Activated CD4-positive, alpha-beta T cell treated with anti-CD3 and anti-CD28 coated beads, Interleukin-2, amount 50 U/mL, for 4 hours (primary cell): ENCODE measurements at regions not wholly inside any gene's neighbourhood (a gene's known extent, or its start where the extent isn't known, plus 50 kb on each side); places are given as distances from the start of the nearest gene placed in this dataset.
"Not testable (repeated sequence)": the region's sequence is repeated elsewhere in the genome, so short reads cannot be mapped to it uniquely, and the experiment has no call there.

Source experiments
- DNase-seq, 2 experiments: peaks; one replicate each; pipeline ENCODE4 v3.0.0-alpha.2; 2020

DNA sequence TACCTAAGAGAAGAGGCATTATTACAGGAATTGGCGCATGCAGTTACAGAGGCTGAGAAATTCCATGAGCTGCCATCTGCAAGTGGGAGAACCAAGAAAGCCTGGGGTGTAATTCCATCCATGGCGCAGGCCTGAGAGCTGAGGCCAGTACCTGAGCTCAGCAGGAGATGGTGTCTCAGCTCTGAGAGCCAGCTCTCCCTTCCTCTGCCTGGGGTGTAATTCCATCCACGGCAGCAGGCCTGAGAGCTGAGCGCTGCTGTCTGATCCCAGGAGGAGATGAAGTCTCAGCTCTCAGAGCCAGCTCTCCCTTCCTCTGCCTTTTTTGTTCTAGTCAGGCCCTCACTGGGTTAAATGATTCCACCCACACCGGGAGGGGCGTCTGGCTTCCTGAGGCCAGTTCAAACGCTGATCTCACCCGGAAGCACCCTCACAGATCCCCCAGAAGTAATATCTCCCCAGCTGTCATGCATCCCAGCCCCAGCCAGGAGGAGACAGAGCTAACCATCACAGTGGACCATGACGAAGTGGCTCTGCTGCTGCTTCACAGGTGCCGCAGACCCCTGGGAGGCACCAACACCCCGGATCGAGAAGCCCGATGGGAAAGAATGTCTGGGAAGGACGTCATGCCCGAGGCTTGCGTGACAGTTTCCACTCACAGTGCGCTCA is 4454.9 kb upstream of the TPTE start:
- DNase-seq, result not testable (repeated sequence)

GRCh38 chr21:6068098-6068831 is 4453.1 kb upstream of the TPTE start:
- DNase-seq, result not testable (repeated sequence)

DNA sequence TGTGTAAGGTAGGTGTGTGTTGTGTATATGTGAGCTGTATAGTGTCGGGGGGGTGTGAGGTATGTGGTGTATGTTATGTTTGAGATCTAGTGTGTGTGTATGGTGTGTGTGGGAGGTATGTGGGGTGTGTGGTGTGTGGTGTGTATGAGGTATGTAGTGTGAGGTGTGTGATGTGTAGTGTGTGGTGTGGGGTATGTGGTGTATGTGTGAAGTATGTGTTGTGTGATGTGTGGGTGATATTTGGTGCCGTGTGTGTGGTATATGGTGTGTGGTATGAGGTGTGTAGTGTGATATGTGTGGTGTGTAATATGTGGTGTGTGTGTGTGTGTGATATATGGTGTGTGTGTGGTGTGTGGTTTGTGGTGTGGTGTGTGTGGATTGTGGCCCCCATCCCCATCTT is 4451.2 kb upstream of the TPTE start:
- DNase-seq, result not testable (repeated sequence)

- DNase-seq, result not testable (repeated sequence)
Observed at GRCh38 chr21:6072691-6073090, 4448.7 kb upstream of the TPTE start.

GRCh38 chr21:6073993-6074705 is 4447.2 kb upstream of the TPTE start:
- DNase-seq, result not testable (repeated sequence)

DNA sequence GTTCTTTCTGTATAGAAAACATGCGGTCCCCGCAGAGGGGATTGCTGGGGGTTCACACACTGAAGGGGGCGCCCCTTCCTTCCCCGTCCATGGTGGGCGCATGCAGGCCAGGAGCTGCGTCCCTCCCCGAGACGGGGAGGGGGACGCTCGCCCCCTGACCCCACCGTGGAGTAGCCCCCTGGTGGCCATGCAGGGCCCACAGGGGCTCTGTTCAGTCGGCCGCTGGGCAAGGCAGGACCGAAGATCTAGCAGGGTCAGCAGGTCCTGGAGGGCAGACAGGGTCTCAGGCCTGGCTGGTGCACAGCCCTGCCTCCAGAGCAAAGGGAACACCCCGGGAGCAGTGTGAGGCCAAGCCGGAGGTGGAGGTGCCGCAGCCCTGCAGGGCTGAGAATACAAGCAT is 4446.4 kb upstream of the TPTE start:
- DNase-seq, result not testable (repeated sequence)

DNA sequence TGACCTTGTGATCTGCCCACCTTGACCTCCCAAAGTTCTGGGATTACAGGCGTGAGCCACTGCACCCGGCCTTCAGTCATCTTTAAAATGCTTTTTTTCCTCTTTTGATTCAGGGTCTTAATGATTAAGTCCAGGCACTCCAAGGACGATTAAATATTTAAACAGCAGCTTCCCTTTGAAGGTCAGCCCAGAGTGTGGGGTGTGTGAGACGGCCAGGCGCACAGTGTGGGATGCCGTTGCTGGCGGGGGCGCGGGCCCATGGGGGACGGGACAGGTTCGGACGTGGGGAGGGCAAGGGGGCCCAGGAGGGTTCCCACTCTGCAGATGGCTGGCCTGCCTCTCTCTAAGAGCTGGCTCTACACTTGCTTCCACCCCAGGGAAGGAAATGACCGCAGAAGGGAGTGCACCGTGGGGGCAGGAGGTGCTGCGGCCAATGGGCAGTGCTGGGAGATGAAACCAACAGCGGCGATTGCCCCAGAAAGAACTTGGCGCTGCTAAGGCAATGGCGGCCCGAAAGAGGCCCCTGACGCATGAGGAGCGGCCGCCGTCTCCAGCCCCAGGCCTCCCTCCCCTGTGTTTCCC is 4445.7 kb upstream of the TPTE start:
- DNase-seq, result not testable (repeated sequence)

DNA sequence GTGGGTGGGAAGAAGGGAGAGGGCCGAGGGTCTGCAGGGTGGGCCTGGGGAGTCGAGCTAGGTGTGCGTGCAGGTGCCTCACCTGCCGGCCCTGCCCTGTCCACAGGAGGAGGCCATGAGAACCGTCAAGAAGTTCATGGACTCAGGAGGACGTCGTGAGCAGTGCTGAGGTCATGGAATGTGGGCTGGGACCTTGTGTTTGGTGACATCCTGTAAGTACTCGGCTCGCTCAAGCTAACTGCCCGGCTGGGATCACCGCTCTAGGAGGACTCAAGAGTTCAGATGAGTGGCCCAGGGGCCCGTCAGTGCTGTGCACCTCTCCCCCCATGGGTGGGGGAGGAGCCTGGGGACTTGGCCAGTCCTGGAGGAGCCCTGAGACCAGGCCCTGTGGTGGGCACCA is 4444.0 kb upstream of the TPTE start:
- not testable (repeated sequence) for DNase-seq

GRCh38 chr21:6078902-6079301 is 4442.5 kb upstream of the TPTE start:
- not testable (repeated sequence) for DNase-seq

DNA sequence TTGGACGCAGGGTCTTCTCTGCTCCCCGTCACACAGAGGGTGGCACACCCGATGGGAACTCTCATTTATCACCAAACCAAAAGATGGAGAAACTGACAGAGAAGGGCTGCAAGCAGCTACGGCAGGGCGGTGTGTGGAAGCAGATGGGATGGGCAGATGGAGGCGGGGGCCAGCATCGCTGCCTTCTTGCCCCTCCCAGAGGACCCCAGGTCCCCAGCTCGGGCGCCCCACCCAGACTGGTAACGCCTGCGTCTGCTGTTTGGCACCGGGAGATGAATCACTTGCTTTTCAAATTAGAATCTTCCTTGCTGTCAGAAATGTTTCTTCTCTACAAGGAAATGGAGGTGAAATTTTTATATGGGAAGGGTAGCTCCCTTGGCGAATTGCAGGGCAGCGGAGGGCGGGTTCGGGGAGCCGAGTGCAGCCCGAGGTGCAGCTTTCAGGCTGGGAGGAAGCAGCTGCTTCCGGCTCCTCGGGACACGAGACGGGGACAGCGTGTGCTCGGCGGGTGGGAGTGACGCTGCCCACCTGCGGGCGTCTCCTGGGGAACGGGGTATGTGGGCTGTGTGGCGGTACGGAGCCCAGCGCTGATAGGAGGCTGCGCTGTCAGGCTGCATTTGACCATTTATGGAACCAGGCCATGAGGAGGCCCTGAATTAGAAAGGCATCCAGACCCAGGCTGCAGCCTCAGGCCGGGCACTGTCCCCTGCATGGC is 4440.3 kb upstream of the TPTE start:
- not testable (repeated sequence) for DNase-seq

- not testable (repeated sequence) for DNase-seq
Observed at GRCh38 chr21:6082166-6082565, 4439.2 kb upstream of the TPTE start.

- not testable (repeated sequence) for DNase-seq
Observed at GRCh38 chr21:6083574-6084120, 4437.7 kb upstream of the TPTE start.

- DNase-seq, result not testable (repeated sequence)
Observed at GRCh38 chr21:6086038-6086437, 4435.3 kb upstream of the TPTE start.

GRCh38 chr21:6087579-6088178 is 4433.7 kb upstream of the TPTE start:
- not testable (repeated sequence) for DNase-seq

DNA sequence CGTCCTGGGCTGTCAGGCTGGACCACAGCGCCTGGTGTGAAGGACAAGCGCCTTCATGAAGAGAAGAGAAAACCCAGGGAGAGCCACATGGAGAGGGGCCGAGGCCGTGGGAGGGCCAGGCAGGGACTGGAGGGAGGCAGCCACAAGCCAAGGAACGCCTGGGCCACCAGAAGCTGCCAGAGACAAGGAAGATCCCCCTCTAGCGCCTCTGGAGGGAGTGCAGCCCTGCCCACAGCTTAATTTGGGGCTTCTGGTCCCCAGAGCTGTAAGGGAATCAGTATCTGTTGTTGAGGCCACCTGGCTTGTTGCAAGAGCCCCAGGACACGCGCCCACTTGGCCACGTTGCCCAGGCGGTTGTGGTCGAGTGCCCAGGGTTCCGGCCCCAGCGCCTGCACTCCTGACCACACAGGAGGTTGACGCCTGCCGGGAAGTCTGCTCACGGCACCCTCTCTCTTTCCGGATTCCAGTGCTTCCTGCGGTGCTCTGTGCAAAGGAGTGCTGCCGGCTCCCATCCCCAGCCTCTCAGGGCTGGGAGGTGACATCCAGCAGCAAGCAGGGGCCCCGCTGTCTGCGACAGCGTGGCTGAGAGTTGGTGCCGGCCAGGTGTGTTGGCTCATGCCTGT is 4431.0 kb upstream of the TPTE start:
- not testable (repeated sequence) for DNase-seq

- not testable (repeated sequence) for DNase-seq
Observed at GRCh38 chr21:6091335-6092027, 4429.9 kb upstream of the TPTE start.

DNA sequence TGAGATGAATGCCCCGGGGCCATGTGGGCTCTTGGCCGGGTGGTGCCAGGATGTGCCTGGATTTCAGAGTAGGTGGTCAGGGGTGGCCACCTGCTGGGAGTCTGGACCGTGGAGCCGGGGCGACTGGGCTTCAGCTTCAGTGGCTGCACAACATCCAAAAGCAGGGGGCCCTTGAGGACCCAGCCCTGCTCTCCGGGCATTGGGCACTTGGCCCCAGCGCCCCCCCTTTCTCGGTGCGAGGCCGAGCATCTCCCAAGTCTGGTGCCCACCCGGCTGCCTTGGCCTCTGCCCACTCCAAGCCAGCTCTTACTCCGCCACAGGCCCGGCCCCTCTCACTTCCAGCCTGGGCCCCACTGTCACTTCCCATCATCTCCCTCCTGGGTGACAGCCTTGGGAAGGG is 4429.0 kb upstream of the TPTE start:
- not testable (repeated sequence) for DNase-seq

DNA sequence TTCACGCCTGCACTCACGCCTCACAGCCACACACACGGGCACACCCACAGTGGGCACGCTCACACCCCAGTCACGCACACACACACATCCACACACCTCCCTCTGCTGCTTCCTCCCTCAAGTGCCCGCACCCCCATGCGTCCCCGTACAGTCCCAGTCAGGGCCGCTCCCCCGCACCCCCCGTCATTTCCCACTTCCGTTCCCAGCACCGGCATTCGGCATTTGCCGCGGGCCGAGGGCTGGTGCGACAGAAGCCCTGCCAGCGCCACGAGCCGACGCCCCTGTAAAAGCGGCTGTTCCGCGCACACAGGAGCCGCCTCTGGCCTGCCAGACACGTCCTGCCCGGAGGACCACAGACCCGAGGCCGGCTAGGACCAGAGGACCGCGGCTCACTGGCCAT is 4428.0 kb upstream of the TPTE start:
- not testable (repeated sequence) for DNase-seq

GRCh38 chr21:6093870-6094269 is 4427.5 kb upstream of the TPTE start:
- not testable (repeated sequence) for DNase-seq

DNA sequence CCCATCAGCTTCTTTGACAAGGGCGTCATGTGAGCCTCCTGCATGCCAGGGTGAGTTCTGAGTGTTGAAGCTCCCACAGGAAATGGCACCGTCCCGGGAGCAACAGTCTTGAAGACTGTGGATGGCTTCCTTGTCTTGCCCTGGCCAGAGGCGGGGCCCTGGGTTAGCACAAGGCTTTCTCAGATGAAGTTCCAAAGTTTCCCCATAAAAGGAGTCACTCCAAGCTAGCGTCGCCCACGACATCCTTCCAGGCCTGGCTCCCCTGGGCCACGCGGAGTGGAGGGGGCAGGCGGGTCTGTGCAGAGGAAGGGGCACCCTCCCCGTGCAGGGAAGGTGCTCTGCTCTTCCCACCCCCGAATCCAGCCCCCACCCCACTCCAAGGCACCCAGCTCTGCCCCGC is 4426.1 kb upstream of the TPTE start:
- not testable (repeated sequence) for DNase-seq
